B cell (primary cell): ENCODE measurements at regions not wholly inside any gene's neighbourhood (a gene's known extent, or its start where the extent isn't known, plus 50 kb on each side); places are given as distances from the start of the nearest gene placed in this dataset.
"Not testable (repeated sequence)": the region's sequence is repeated elsewhere in the genome, so short reads cannot be mapped to it uniquely, and the experiment has no call there.

ENCODE experiments used
- ATAC-seq: fragments of 200-7000 bp; cut with Tn5 transposase; one replicate; pipeline ENCODE4 v1.10.0; 2021; ENCODE audit warnings: low read depth, mild to moderate bottlenecking, moderate number of reproducible peaks, moderate library complexity
- CTCF ChIA-PET: fragments of 350-600 bp; sonication (Branson Sonifier 250); formaldehyde crosslinking; loops from one replicate; lab custom pipeline; 2021; ENCODE audit warnings: antibody characterized with exemption, inconsistent platforms; lab: Charles Lee
- POLR2A ChIA-PET: fragments of 350-600 bp; sonication (Branson Sonifier 250); formaldehyde crosslinking; loops from one replicate; lab custom pipeline; 2021; ENCODE audit warnings: antibody characterized with exemption; lab: Charles Lee
- DNase-seq: peaks from one replicate; pipeline ENCODE4 v3.0.0; 2013
- H2AFZ ChIP-seq: 2 replicates; pipeline ENCODE4 v1.6.1; 2012; ENCODE audit warnings: mild to moderate bottlenecking, low read depth, low read length; ENCODE audit not compliant: insufficient read depth, poor library complexity, severe bottlenecking
- H3K27ac ChIP-seq, 2 donors: 1 replicate in 1 of 2; 2 replicates in 1 of 2; pipeline ENCODE4 v1.5.1; 2012 to 2013; ENCODE audit warnings: low read length in 2 of 2, mild to moderate bottlenecking in 2 of 2, moderate library complexity in 1 of 2
- H3K27me3 ChIP-seq, 4 experiments: fragments of 200-600 bp in 1 of 4; sonication (generic) in 1 of 4; replicated peaks in 1 of 4; 1 replicate in 2 of 4; 2 replicates in 2 of 4; pipeline versions ENCODE4 v1.6.1 to v1.7.0; 2013 to 2016; ENCODE audit warnings: low read length in 3 of 4, mild to moderate bottlenecking in 2 of 4, mixed read lengths in 1 of 4, moderate library complexity in 1 of 4; ENCODE audit not compliant: insufficient read depth in 4 of 4, control insufficient read depth in 3 of 4; ENCODE audit errors: control extremely low read depth in 1 of 4
- H3K36me3 ChIP-seq, 2 experiments: replicated peaks in 1 of 2; 1 replicate in 1 of 2; 2 replicates in 1 of 2; pipeline versions ENCODE4 v1.6.1 to v1.7.1; 2013; ENCODE audit warnings: low read length in 1 of 2; ENCODE audit not compliant: insufficient read depth in 2 of 2, control insufficient read depth in 1 of 2; ENCODE audit errors: control extremely low read depth in 1 of 2, extremely low read depth in 1 of 2
- H3K4me1 ChIP-seq, 2 donors: fragments of 200-600 bp in 1 of 2; sonication (generic) in 1 of 2; 1 replicate in 1 of 2; 2 replicates in 1 of 2; pipeline versions ENCODE4 v1.5.1 to v1.6.1; 2013 to 2017; ENCODE audit warnings: low read length in 2 of 2; ENCODE audit not compliant: control insufficient read depth in 2 of 2, insufficient read depth in 2 of 2
- H3K4me2 ChIP-seq: replicated peaks from 2 replicates; pipeline ENCODE3; 2012; ENCODE audit warnings: mild to moderate bottlenecking, low read depth, low read length; ENCODE audit not compliant: poor library complexity, severe bottlenecking
- H3K4me3 ChIP-seq, 5 experiments: fragments of 200-600 bp in 1 of 5; sonication (generic) in 1 of 5; 1 replicate in 3 of 5; 2 replicates in 2 of 5; pipeline versions ENCODE4 v1.5.1 to v1.7.0; 2011 to 2016; ENCODE audit warnings: low read length in 4 of 5, mild to moderate bottlenecking in 4 of 5, low read depth in 2 of 5, control low read depth in 1 of 5, moderate library complexity in 1 of 5; ENCODE audit not compliant: insufficient read depth in 1 of 5; ENCODE audit errors: control extremely low read depth in 1 of 5, extremely low read depth in 1 of 5
- H3K79me2 ChIP-seq: fragments of 200-600 bp; sonication (generic); one replicate; pipeline ENCODE4 v1.6.0; 2016; ENCODE audit warnings: low read length; ENCODE audit not compliant: control insufficient read depth, insufficient read depth
- H3K9ac ChIP-seq: fragments of 200-600 bp; sonication (generic); 2 replicates; pipeline ENCODE4 v1.6.1; 2017; ENCODE audit warnings: mild to moderate bottlenecking, low read length, moderate library complexity
- H3K9me3 ChIP-seq, 3 donors: one replicate each; pipeline versions ENCODE4 v1.6.1 to v1.7.1; 2013; ENCODE audit warnings: low read length in 2 of 3; ENCODE audit not compliant: control insufficient read depth in 2 of 3, insufficient read depth in 1 of 3; ENCODE audit errors: control extremely low read depth in 1 of 3
- H4K20me1 ChIP-seq: 2 replicates; pipeline ENCODE4 v1.6.0; 2012; ENCODE audit warnings: mild to moderate bottlenecking, low read length; ENCODE audit not compliant: insufficient read depth, control insufficient read depth, poor library complexity, severe bottlenecking
- H3K27ac Mint-ChIP-seq: one replicate; pipeline ENCODE4 v1.8.0; 2021; ENCODE audit warnings: mixed read lengths
- H3K27me3 Mint-ChIP-seq: one replicate; pipeline ENCODE4 v1.8.0; 2021; ENCODE audit warnings: mixed read lengths
- H3K4me1 Mint-ChIP-seq: one replicate; pipeline ENCODE4 v1.8.0; 2021; ENCODE audit warnings: mixed read lengths
- H3K4me3 Mint-ChIP-seq: one replicate; pipeline ENCODE4 v1.8.0; 2021; ENCODE audit warnings: mixed read lengths
- H3K9me3 Mint-ChIP-seq: one replicate; pipeline ENCODE4 v1.8.0; 2022; ENCODE audit warnings: mixed read lengths; ENCODE audit not compliant: insufficient read depth
- EZH2 ChIP-seq: IDR thresholded peaks from 2 replicates; pipeline ENCODE4 v1.6.1; 2012; ENCODE audit warnings: borderline replicate concordance, low read depth, mild to moderate bottlenecking, moderate library complexity, low read length; ENCODE audit not compliant: insufficient read depth, poor library complexity, severe bottlenecking
- WGBS: methylation state at CpG from one replicate; pipeline ENCODE4 v1.1.5; 2013; ENCODE audit warnings: missing lambda C conversion rate; ENCODE audit not compliant: insufficient coverage; 5-methylcytosine and 5-hydroxymethylcytosine counted together
- intact Hi-C: fragments of 100-400 bp; cut with micrococcal nuclease; formaldehyde crosslinking; loops from one replicate; pipeline ENCODE4 v1.10.0; 2022
- TF ChIP-seq, protein P1 (sequence below): fragments of 200-600 bp; IDR thresholded peaks from one replicate; pipeline ENCODE4 v1.8.0; 2022; ENCODE audit warnings: antibody characterized with exemption, mild to moderate bottlenecking

DNA sequence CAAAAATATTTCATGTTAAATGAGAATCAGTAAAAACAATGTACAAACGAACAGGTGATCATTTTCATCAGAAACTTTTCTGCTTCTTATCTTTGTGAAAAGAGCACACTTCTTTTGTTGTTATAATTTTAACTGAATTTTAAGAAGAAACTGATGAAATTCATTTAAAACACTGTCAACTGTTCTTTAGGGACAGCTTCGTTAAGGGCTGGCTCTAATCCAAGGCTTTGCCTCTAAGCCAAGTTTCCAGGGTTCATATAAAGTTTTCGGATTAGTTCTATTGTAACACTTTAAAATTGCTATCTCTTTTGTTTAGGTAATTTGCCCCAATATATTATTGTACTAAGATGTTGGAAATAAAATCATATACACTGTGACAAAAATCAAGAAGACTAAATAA is 559.2 kb downstream of the TUSC1 start:
- WGBS, result no CpG with 5 or more reads among the region's 3 CpGs
- H4K20me1 ChIP-seq, result no peaks in the 10 kb centered on the region
- H3K27ac ChIP-seq, result no peak overlapping the region
- no peak overlapping the region for H3K4me2 ChIP-seq
- no peak overlapping the region for H3K4me3 ChIP-seq
- no peaks in the 10 kb centered on the region for H3K4me1 ChIP-seq
- Mint-ChIP-seq H3K27ac (no peak overlapping the region), H3K9me3 (no peaks in the 10 kb centered on the region), H3K27me3 (no peaks in the 10 kb centered on the region), H3K4me3 (no peak overlapping the region), H3K4me1 (no peaks in the 10 kb centered on the region)
- H3K9me3 ChIP-seq, result no peaks in the 10 kb centered on the region
- no peak overlapping the region for H2AFZ ChIP-seq
- intact Hi-C loops, result no loop called here
- DNase-seq (no peak), ATAC-seq (no peak)
- no peak overlapping the region for H3K9ac ChIP-seq
- TF ChIP-seq, protein P1, sequence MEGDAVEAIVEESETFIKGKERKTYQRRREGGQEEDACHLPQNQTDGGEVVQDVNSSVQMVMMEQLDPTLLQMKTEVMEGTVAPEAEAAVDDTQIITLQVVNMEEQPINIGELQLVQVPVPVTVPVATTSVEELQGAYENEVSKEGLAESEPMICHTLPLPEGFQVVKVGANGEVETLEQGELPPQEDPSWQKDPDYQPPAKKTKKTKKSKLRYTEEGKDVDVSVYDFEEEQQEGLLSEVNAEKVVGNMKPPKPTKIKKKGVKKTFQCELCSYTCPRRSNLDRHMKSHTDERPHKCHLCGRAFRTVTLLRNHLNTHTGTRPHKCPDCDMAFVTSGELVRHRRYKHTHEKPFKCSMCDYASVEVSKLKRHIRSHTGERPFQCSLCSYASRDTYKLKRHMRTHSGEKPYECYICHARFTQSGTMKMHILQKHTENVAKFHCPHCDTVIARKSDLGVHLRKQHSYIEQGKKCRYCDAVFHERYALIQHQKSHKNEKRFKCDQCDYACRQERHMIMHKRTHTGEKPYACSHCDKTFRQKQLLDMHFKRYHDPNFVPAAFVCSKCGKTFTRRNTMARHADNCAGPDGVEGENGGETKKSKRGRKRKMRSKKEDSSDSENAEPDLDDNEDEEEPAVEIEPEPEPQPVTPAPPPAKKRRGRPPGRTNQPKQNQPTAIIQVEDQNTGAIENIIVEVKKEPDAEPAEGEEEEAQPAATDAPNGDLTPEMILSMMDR, result no peak
- no peak for TF ChIP-seq EZH2
- no peaks in the 10 kb centered on the region for H3K27me3 ChIP-seq
- ChIA-PET CTCF (no interaction called here), POLR2A (no interaction called here)
- no peaks in the 10 kb centered on the region for H3K36me3 ChIP-seq
- H3K79me2 ChIP-seq, result no peaks in the 10 kb centered on the region

- POLR2A ChIA-PET, result no interaction called here
- Histone ChIP-seq H3K9me3 (no peaks in the 10 kb centered on the region), H3K27me3 (no peaks in the 10 kb centered on the region), H4K20me1 (no peaks in the 10 kb centered on the region), H3K4me1 (no peaks in the 10 kb centered on the region), H3K4me3 (no peak overlapping the region), H3K9ac (no peak overlapping the region), H2AFZ (no peak overlapping the region), H3K4me2 (no peak overlapping the region), H3K79me2 (no peaks in the 10 kb centered on the region), H3K36me3 (no peaks in the 10 kb centered on the region), H3K27ac (no peak overlapping the region)
- DNase-seq, result no peak
- intact Hi-C loops, result no loop called here
- no peaks in the 10 kb centered on the region for H3K9me3 Mint-ChIP-seq
- H3K4me1 Mint-ChIP-seq, result no peaks in the 10 kb centered on the region
- TF ChIP-seq EZH2, result no peak
- TF ChIP-seq, protein P1, result no peak
- CTCF ChIA-PET, result no interaction called here
- H3K27ac Mint-ChIP-seq, result no peak overlapping the region
- ATAC-seq, result no peak
- H3K27me3 Mint-ChIP-seq, result no peaks in the 10 kb centered on the region
- H3K4me3 Mint-ChIP-seq, result no peak overlapping the region
These were observed 560.5 kb downstream of the TUSC1 start for GRCh38 chr9:25117791-25118190.

DNA sequence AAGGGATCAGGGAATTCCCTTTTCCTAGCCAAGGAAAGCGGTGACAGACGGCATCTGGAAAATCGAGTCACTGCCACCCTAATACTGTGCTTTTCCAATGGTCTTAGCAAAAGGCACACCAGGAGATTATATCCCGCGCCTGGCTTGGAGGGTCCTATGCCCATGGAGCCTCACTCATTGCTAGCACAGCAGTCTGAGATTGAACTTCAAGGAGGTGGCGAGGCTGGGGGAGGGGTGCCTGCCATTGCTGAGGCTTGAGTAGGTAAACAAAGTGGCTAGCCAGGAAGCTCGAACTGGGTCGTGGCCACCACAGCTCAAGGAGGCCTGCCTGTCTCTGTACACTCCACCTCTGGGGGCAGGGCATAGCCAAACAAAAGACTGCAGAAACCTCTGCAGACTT is 556.5 kb upstream of the IZUMO3 start:
- ATAC-seq, H3K4me2 ChIP-seq, CTCF ChIA-PET, H3K79me2 ChIP-seq, H2AFZ ChIP-seq, H3K27ac ChIP-seq, H3K9me3 Mint-ChIP-seq, POLR2A ChIA-PET, H3K4me3 Mint-ChIP-seq, H3K4me3 ChIP-seq, DNase-seq, H3K36me3 ChIP-seq, H3K9me3 ChIP-seq, H3K27me3 ChIP-seq, H3K4me1 ChIP-seq, H3K27me3 Mint-ChIP-seq, H3K27ac Mint-ChIP-seq, H3K9ac ChIP-seq, intact Hi-C loops, H4K20me1 ChIP-seq, H3K4me1 Mint-ChIP-seq: not testable (repeated sequence)
- WGBS, result 94% methylated on average over 8 of the region's 8 CpGs
